ENCODE measurements at regions not wholly inside any gene's neighbourhood (a gene's known extent, or its start where the extent isn't known, plus 50 kb on each side); places are given as distances from the start of the nearest gene placed in this dataset.

DNA sequence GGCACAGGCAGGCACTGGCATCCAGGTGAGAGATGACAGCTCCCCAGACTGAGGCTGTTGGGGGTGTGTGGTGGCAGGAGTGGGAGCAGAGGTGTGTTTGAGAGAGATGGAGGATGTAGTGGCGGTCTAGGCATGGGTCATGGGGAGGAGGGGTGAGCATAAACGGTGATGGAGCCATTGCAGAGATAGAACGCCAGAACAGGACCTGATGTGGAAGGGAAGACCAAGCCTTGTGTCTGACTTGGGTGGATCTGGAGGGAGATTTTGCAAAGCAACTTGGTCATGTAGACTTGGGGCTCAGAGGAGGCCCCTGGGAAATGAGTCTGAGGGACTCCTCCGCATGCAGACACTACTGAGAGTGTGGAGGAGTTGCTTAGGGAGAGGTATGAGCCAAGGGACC lies 50.0 kb upstream of the CLDN5 start:
- H3K4me3 ChIP-seq (ENCODE audit: low read length) = no peak overlapping the region
- DNase-seq (ENCODE audit: low read depth) = no peak
- TF ChIP-seq, protein P1, sequence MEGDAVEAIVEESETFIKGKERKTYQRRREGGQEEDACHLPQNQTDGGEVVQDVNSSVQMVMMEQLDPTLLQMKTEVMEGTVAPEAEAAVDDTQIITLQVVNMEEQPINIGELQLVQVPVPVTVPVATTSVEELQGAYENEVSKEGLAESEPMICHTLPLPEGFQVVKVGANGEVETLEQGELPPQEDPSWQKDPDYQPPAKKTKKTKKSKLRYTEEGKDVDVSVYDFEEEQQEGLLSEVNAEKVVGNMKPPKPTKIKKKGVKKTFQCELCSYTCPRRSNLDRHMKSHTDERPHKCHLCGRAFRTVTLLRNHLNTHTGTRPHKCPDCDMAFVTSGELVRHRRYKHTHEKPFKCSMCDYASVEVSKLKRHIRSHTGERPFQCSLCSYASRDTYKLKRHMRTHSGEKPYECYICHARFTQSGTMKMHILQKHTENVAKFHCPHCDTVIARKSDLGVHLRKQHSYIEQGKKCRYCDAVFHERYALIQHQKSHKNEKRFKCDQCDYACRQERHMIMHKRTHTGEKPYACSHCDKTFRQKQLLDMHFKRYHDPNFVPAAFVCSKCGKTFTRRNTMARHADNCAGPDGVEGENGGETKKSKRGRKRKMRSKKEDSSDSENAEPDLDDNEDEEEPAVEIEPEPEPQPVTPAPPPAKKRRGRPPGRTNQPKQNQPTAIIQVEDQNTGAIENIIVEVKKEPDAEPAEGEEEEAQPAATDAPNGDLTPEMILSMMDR (IDR thresholded peaks at IDR 0.05; ENCODE audit: insufficient read depth, low read depth, low read length, missing control alignments) = no peak

DNA sequence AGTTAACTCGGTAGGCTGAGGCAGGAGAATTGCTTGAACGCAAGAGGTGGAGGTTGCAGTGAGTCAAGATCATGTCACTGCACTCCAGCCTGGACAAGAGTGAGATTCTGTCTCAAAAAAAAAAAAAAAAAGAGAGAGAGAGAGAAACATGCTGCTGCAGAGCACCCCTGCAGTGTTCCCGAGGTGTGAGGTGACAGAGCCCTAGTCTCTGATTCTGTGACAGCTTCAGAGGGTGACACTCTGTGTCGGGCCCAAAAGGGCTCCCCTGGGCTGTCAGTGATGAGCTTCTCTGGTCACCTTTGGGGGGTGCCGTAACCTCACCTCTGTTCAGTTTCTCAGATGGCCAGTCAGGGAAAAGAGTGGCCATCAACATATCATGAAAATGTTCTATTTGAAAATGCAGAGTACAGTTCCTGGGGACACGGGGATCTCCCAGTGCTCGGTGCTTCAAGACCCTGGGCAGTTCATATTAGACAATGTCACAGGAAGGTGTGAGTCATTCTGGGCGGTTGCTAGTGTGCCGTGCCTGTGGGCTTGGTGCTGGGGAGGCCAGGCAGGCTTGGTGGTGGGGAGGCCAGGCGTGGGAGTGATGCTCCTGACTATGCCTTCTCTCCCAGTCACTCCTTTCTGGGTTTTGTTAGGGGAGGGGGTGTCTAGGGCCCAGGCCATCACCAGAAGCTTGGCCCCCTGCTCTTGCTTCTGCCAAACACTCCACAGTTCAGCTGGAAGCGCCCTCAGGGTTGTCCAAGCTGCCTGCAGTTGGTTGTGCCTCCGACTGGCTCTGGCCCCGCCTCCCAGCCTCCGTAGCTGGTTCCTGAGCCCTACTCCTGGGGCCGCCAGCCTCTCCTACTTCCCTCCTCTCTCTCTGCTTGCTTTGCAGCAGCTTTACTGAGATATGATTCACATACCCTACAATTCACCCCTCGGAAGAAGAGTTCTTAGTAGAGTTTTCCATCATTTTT lies 52.5 kb upstream of the CLDN5 start:
- peak; percentile 84 for DNase-seq (ENCODE audit: low read depth)
- TF ChIP-seq, protein P1 (IDR thresholded peaks at IDR 0.05; ENCODE audit: insufficient read depth, low read depth, low read length, missing control alignments) = no peak
- no peak overlapping the region for H3K4me3 ChIP-seq (ENCODE audit: low read length)

DNA sequence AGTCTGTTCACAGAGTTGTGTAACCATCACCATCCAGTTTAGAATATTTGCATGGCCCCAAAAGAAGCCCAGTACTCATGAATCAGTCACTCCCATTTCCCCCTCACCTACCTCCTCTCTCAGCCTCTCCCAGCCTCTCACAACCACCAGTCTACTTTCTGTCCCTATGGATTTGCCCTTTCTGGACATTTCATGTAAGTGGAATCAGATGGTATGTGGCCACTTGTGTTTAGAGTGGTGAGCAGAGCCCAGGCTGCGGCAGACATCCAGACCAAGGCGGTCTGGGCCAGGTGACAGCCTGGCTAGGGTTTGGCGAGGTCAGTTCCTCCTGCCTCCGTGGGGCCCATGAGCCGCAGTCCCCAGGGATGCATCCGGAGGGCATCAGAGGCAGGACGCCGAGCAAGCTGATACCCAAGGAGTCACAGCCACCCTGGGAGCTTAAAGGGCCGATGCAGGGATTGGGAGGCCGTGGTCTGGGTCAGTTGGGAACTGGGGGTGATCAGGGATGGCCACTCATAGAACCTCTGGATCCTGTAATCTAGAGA lies 53.3 kb upstream of the CLDN5 start:
- H3K4me3 ChIP-seq (ENCODE audit: low read length) = no peak overlapping the region
- TF ChIP-seq, protein P1 (IDR thresholded peaks at IDR 0.05; ENCODE audit: insufficient read depth, low read depth, low read length, missing control alignments) = no peak
- DNase-seq (ENCODE audit: low read depth) = no peak

DNA sequence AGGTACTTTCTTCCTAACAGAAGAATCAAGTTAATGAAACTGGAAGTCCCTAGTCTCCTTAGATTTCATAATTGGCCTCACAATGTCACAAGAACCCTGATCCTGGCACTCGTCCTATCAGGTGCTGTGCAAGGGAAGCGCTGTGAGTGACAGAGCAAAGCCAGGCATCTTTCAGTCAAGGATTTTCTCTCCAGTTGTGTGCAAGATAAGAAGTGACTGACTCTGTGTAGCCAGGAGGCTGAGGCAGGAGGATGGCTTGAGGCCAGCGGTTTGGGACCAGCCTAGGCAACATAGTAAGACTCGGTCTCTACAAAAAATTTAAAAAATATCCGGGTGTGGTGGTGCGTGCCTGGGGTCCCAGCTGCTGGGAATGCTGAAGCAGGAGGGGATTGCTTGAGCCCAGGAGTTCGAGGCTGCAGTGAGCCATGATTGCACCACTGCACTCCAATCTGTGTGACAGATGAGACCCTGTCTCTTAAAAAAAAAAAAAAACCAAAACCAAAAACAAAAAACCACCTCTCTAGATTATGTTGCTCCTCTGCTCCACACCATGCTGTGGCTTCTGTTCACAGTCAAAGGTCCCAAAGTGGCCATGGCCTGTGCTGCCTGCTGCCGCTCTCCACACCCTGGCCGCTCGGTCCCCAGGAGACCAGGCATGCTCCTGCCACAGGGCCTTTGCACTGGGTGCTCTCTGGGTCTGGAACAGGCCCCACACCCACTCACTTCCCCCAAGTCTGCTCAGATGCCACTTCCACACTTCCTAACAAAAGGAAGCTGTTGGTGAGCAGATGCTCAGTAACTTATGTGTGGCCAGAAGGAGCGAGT lies 54.2 kb upstream of the CLDN5 start:
- DNase-seq (ENCODE audit: low read depth) = no peak
- TF ChIP-seq, protein P1 (IDR thresholded peaks at IDR 0.05; ENCODE audit: insufficient read depth, low read depth, low read length, missing control alignments) = no peak
- H3K4me3 ChIP-seq (ENCODE audit: low read length) = no peak overlapping the region

DNA sequence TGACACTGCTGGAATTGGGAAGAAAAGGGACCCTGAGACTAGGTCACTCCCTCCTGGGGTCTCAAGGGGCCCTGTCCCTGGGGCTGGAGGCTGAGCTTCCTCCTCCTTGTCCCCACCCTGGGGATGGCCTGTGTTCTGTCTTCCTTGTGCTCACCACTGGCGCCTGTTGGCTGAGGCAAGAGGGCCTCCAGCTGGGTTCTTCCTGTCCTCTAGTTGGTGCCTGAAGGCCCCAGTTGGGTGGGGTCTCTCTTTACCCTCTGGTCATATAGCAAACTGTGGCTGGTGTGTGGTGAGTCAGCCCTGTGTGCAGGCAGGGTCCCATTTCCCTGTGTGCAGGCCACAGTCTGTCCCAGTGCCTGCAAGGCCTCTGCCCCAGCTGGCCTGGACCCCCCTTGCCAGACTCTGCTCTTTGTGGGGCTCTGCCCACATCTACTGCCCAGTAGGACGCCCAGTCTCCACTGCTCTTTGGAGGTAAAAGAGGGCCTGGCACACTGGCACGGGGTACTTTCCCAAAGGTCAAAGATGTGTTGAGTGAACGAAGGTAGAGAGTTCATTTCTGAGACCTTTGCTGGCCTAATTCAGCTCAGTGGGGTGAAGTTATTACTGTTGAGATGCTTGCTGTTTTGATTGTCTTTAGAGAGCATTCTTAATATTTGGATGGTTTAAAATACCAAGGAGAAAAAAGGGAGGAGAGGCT lies 55.1 kb upstream of the CLDN5 start:
- no peak for DNase-seq (ENCODE audit: low read depth)
- no peak overlapping the region for H3K4me3 ChIP-seq (ENCODE audit: low read length)
- TF ChIP-seq, protein P1 (IDR thresholded peaks at IDR 0.05; ENCODE audit: insufficient read depth, low read depth, low read length, missing control alignments) = no peak

DNA sequence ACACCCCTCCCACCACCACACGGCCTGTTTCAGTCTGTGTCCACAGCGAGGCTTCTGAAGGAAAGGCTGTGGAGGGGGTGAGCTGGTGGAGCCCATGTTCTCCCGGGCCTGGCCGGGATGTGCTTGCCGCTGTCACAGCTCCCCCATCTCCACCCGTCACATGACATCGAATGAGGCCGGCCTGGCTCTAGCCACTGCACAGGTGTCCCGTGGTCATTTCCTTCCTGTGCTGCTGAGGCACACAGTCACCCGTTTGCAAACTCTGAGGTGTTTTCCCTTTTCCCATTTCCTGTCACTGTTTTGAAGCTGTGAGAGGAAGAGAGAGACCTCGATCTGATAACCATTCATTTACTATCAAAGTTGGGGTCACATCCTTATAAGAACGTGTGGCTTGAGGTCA lies 55.7 kb upstream of the CLDN5 start:
- no peak for DNase-seq (ENCODE audit: low read depth)
- H3K4me3 ChIP-seq (ENCODE audit: low read length) = no peak overlapping the region
- TF ChIP-seq, protein P1 (IDR thresholded peaks at IDR 0.05; ENCODE audit: insufficient read depth, low read depth, low read length, missing control alignments) = no peak
